ENCODE measurements at regions not wholly inside any gene's neighbourhood (a gene's known extent, or its start where the extent isn't known, plus 50 kb on each side); places are given as distances from the start of the nearest gene placed in this dataset.

DNA sequence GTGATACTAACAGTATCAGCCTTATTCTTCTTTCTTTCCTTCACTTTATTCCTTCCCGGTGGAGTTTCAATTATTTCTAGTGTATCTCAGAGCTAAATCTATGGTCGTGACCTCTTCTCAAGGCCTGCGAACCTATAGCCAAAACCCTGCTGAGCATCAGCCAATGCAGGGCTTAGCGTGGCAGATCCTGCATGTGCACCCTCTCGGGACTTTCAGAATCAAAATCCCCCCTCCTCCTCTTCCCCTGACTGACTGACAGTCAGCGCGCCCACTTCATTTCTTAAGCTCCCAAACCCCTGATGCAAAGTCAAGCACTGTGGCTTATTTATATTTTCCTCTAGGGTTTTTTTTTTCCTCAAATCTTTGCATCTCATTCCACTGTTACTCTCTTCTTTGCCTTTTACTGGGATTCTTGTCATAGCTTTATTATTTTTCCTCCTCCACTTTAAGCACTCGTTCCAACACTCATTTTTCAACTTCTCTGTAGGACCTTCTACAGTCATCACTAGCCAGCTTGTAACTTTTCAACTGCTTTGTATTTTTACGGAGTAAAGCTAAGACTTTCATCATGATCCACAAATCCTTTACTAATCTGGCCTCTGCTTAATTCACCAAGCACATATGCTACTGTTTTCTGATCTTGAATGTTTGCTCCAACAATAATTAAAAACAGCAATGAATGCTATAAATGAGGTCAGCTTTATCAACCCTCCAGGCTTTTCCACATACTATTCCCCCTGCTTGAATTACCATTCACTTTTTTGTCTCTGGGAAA lies 896.5 kb upstream of the PIK3C3 start:
- TF ChIP-seq, protein P1, sequence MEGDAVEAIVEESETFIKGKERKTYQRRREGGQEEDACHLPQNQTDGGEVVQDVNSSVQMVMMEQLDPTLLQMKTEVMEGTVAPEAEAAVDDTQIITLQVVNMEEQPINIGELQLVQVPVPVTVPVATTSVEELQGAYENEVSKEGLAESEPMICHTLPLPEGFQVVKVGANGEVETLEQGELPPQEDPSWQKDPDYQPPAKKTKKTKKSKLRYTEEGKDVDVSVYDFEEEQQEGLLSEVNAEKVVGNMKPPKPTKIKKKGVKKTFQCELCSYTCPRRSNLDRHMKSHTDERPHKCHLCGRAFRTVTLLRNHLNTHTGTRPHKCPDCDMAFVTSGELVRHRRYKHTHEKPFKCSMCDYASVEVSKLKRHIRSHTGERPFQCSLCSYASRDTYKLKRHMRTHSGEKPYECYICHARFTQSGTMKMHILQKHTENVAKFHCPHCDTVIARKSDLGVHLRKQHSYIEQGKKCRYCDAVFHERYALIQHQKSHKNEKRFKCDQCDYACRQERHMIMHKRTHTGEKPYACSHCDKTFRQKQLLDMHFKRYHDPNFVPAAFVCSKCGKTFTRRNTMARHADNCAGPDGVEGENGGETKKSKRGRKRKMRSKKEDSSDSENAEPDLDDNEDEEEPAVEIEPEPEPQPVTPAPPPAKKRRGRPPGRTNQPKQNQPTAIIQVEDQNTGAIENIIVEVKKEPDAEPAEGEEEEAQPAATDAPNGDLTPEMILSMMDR (IDR thresholded peaks at IDR 0.05), result no peak
- no peak for TF ChIP-seq EP300 (IDR thresholded peaks at IDR 0.05; ENCODE audit: low read depth)
